Activated CD8-positive, alpha-beta T cell treated with anti-CD3 and anti-CD28 coated beads for 36 hours (primary cell): ENCODE measurements at regions not wholly inside any gene's neighbourhood (a gene's known extent, or its start where the extent isn't known, plus 50 kb on each side); places are given as distances from the start of the nearest gene placed in this dataset.

ENCODE experiments used
- ATAC-seq: fragments of 200-7000 bp; cut with Tn5 transposase; one replicate; pipeline ENCODE4 v1.10.0; 2021; ENCODE audit warnings: mild to moderate bottlenecking, moderate library complexity
- CTCF ChIA-PET: fragments of 350-600 bp; sonication (Branson Sonifier 250); formaldehyde crosslinking; loops from one replicate; lab custom pipeline; 2021; ENCODE audit warnings: antibody characterized with exemption; lab: Charles Lee
- POLR2A ChIA-PET: fragments of 350-600 bp; sonication (Branson Sonifier 250); formaldehyde crosslinking; loops from one replicate; lab custom pipeline; 2021; ENCODE audit warnings: antibody characterized with exemption; lab: Charles Lee
- DNase-seq: peaks from one replicate; pipeline ENCODE4 v3.0.0-alpha.2; 2020
- H3K27ac Mint-ChIP-seq: one replicate; pipeline ENCODE4 v1.8.0; 2021; ENCODE audit warnings: mild to moderate bottlenecking, mixed read lengths
- H3K27me3 Mint-ChIP-seq: one replicate; pipeline ENCODE4 v1.8.0; 2021; ENCODE audit warnings: mixed read lengths
- H3K36me3 Mint-ChIP-seq: one replicate; pipeline ENCODE4 v1.8.0; 2021; ENCODE audit warnings: low read depth, mixed read lengths
- H3K4me1 Mint-ChIP-seq: one replicate; pipeline ENCODE4 v1.8.0; 2021; ENCODE audit warnings: low read depth, mixed read lengths
- H3K4me3 Mint-ChIP-seq: one replicate; pipeline ENCODE4 v1.8.0; 2021; ENCODE audit warnings: mild to moderate bottlenecking, moderate library complexity, mixed read lengths
- H3K9me3 Mint-ChIP-seq: one replicate; pipeline ENCODE4 v1.8.0; 2021; ENCODE audit warnings: mixed read lengths
- CTCF ChIP-seq: fragments of 200-600 bp; IDR thresholded peaks from one replicate; pipeline ENCODE4 v1.8.0; 2022; ENCODE audit warnings: antibody characterized with exemption, mild to moderate bottlenecking
- intact Hi-C: fragments of 100-400 bp; cut with micrococcal nuclease; formaldehyde crosslinking; loops from one replicate; pipeline ENCODE4 v1.10.0; 2022

GRCh38 chrX:124530803-124531202 is 184.4 kb downstream of the SH2D1A start:
- ChIA-PET POLR2A (no interaction called here), CTCF (no interaction called here)
- H3K27ac Mint-ChIP-seq: no peak overlapping the region
- no peaks in the 10 kb centered on the region for H3K36me3 Mint-ChIP-seq
- no peak for ATAC-seq
- TF ChIP-seq CTCF: no peak
- no peak for DNase-seq
- intact Hi-C loops: no loop called here
- no peaks in the 10 kb centered on the region for H3K9me3 Mint-ChIP-seq
- no peaks in the 10 kb centered on the region for H3K4me1 Mint-ChIP-seq
- no peaks in the 10 kb centered on the region for H3K27me3 Mint-ChIP-seq
- no peak overlapping the region for H3K4me3 Mint-ChIP-seq

- POLR2A ChIA-PET: no interaction called here
- TF ChIP-seq CTCF: no peak
- Mint-ChIP-seq H3K4me1 (no peaks in the 10 kb centered on the region), H3K36me3 (no peaks in the 10 kb centered on the region), H3K9me3 (no peaks in the 10 kb centered on the region), H3K27me3 (no peaks in the 10 kb centered on the region), H3K27ac (no peak overlapping the region), H3K4me3 (no peak overlapping the region)
- CTCF ChIA-PET: no interaction called here
- ATAC-seq (no peak), DNase-seq (no peak)
- intact Hi-C loops: no loop called here
Measured at GRCh38 chrX:124534536-124534935, 188.2 kb downstream of the SH2D1A start.

- Mint-ChIP-seq H3K4me3 (no peak overlapping the region), H3K9me3 (no peaks in the 10 kb centered on the region), H3K27ac (no peak overlapping the region), H3K4me1 (no peaks in the 10 kb centered on the region), H3K27me3 (no peaks in the 10 kb centered on the region), H3K36me3 (no peaks in the 10 kb centered on the region)
- intact Hi-C loops: no loop called here
- no peak for TF ChIP-seq CTCF
- POLR2A ChIA-PET: no interaction called here
- ATAC-seq (no peak), DNase-seq (no peak)
- CTCF ChIA-PET: no interaction called here
Measured at GRCh38 chrX:124540474-124540873, 194.1 kb downstream of the SH2D1A start.

- H3K27ac Mint-ChIP-seq: no peak overlapping the region
- H3K4me1 Mint-ChIP-seq: peaks cover 2% of the 10 kb centered on the region
- TF ChIP-seq CTCF: no peak
- ChIA-PET CTCF (no interaction called here), POLR2A (no interaction called here)
- ATAC-seq: no peak
- H3K36me3 Mint-ChIP-seq: no peaks in the 10 kb centered on the region
- DNase-seq: no peak
- no peak overlapping the region for H3K4me3 Mint-ChIP-seq
- intact Hi-C loops: no loop called here
- H3K27me3 Mint-ChIP-seq: no peaks in the 10 kb centered on the region
- H3K9me3 Mint-ChIP-seq: no peaks in the 10 kb centered on the region
Measured at GRCh38 chrX:124548571-124548970, 202.2 kb downstream of the SH2D1A start.

GRCh38 chrX:124555036-124555595 is 208.8 kb downstream of the SH2D1A start:
- H3K4me3 Mint-ChIP-seq: no peak overlapping the region
- peak; percentile 30 for ATAC-seq
- intact Hi-C loops: no loop called here

More at GRCh38 chrX:124555036-124555595, 208.8 kb downstream of the SH2D1A start:
- POLR2A ChIA-PET: interaction anchor here (0.6 kb wide), 1 partner anchor 617 kb away, joined by 3 read pairs; no protein-coding TSS in a partner anchor
- TF ChIP-seq CTCF: no peak
- H3K4me1 Mint-ChIP-seq: peaks cover 4% of the 10 kb centered on the region
- no peak overlapping the region for H3K27ac Mint-ChIP-seq
- CTCF ChIA-PET: no interaction called here
- no peaks in the 10 kb centered on the region for H3K9me3 Mint-ChIP-seq
- no peaks in the 10 kb centered on the region for H3K36me3 Mint-ChIP-seq
- DNase-seq: peak; percentile 4
- no peaks in the 10 kb centered on the region for H3K27me3 Mint-ChIP-seq
